Esophagus squamous epithelium (tissue), 5 donors: ENCODE measurements at regions not wholly inside any gene's neighbourhood (a gene's known extent, or its start where the extent isn't known, plus 50 kb on each side); places are given as distances from the start of the nearest gene placed in this dataset.

Experiments
- DNase-seq: peaks from one replicate; lab custom pipeline; 2025; lab: John Stamatoyannopoulos, UW
- H3K27ac ChIP-seq, 4 donors: fragments of 200-600 bp; sonication (generic); one replicate each; pipeline ENCODE4 v1.5.1; 2016 to 2019; ENCODE audit warnings: mild to moderate bottlenecking in 1 of 4
- H3K27me3 ChIP-seq, 4 donors: fragments of 200-600 bp; sonication (generic); 1 replicate in 3 of 4; 2 replicates in 1 of 4; pipeline versions ENCODE4 v1.5.1 to v1.6.0; 2017 to 2021; ENCODE audit warnings: antibody characterized with exemption in 1 of 4
- H3K36me3 ChIP-seq, 3 donors: fragments of 200-600 bp; sonication (generic); one replicate each; pipeline ENCODE4 v1.5.1; 2016 to 2019
- H3K4me1 ChIP-seq, 3 donors: fragments of 200-600 bp; sonication (generic); one replicate each; pipeline ENCODE4 v1.5.1; 2017 to 2019
- H3K4me3 ChIP-seq, 4 donors: fragments of 200-600 bp; sonication (generic); 1 replicate in 3 of 4; 2 replicates in 1 of 4; pipeline ENCODE4 v1.5.1; 2016 to 2019; ENCODE audit warnings: mild to moderate bottlenecking in 2 of 4, moderate library complexity in 1 of 4
- H3K9me3 ChIP-seq, 3 donors: fragments of 200-600 bp; sonication (generic); one replicate each; pipeline ENCODE4 v1.5.1; 2016 to 2019
- CTCF ChIP-seq, 6 experiments: fragments of 450-650 bp in 4 of 6; fragments of 200-600 bp in 2 of 6; sonication (generic) in 2 of 6; IDR thresholded peaks; one replicate each; pipeline ENCODE4 v1.5.1; 2016 to 2019; ENCODE audit warnings: antibody characterized with exemption in 6 of 6, mild to moderate bottlenecking in 4 of 6, moderate library complexity in 4 of 6
- POLR2A ChIP-seq, 4 donors: fragments of 450-650 bp; IDR thresholded peaks; one replicate each; pipeline ENCODE4 v1.6.1; 2017; ENCODE audit warnings: antibody characterized with exemption in 4 of 4, mild to moderate bottlenecking in 4 of 4, moderate library complexity in 3 of 4
- WGBS, 2 donors: methylation state at CpG; one replicate each; pipeline ENCODE4 v1.1.5; 2018; 5-methylcytosine and 5-hydroxymethylcytosine counted together
- intact Hi-C: fragments of 100-400 bp; cut with DNase I; formaldehyde crosslinking; loops from one replicate; pipeline ENCODE4 v1.15.0; 2022
- donor health status: DM: yes; HTN: yes; CAD: no.

DNA sequence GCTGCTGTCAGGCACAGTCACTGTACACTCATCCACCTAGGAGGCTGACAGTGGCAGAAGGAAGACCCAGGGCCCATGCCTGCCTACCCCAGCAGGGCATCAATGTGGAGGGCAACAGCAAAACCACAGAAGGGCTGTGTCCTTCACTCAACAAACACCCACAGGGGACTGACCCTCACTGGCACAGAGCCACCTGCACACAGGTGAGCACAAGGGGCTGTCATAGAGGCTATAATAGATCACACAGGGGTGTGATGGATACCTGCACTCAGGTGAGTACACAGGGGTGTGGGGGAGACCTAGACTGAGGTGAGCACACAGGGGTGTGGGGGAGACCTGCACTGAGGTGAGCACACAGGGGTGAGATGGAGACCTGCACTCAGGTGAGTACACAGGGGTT, 132.8 kb upstream of the TCERG1L start:
- intact Hi-C loops: no loop called here

GRCh38 chr10:131444862-131445461, 133.4 kb upstream of the TCERG1L start:
- DNase-seq: no peak
- WGBS, 2 donors: 48 to 56% methylated on average over 7 to 10 of the region's 12 CpGs
- no peak for TF ChIP-seq POLR2A (IDR thresholded peaks at IDR 0.05)
- no peak for TF ChIP-seq CTCF (IDR thresholded peaks at IDR 0.05)
- Histone ChIP-seq H3K36me3 (no peaks in the 10 kb centered on the region), H3K9me3 (no peaks in the 10 kb centered on the region), H3K4me1 (no peaks in the 10 kb centered on the region), H3K27me3 (peaks cover 0 to 90% (median 0%) of the 10 kb centered on the region in 4 donors), H3K4me3 (no peak overlapping the region), H3K27ac (no peak overlapping the region)
- intact Hi-C loops: no loop called here

More for the DNA sequence above, 132.8 kb upstream of the TCERG1L start:
- Histone ChIP-seq H3K4me3 (no peak overlapping the region), H3K27me3 (peaks cover 0 to 90% (median 0%) of the 10 kb centered on the region in 4 donors), H3K9me3 (no peaks in the 10 kb centered on the region), H3K27ac (no peak overlapping the region), H3K4me1 (no peaks in the 10 kb centered on the region), H3K36me3 (no peaks in the 10 kb centered on the region)
- TF ChIP-seq CTCF (IDR thresholded peaks at IDR 0.05): no peak
- no peak for TF ChIP-seq POLR2A (IDR thresholded peaks at IDR 0.05)
- DNase-seq: no peak

DNA sequence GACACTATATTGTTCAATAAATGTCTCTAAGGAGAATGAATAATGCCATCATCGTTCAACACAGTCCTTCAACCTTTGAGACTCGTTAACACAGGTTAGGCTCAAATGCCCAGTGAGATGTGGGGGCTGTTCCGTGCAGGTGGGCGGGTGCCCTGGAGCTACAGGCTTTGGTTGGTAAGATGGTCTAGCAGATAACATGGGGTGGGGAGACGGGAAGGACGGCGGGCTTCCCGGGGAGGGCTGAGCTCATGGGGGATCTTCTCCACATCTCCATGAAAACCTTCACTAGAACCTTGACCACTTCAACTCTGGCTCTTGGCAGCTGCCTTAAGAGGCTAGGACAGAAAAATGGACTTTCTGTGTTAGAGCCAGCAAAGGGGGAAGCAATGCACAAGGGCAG, 134.1 kb upstream of the TCERG1L start:
- H3K9me3 ChIP-seq: no peaks in the 10 kb centered on the region
- no peak overlapping the region for H3K4me3 ChIP-seq
- no peak for DNase-seq
- no peak overlapping the region for H3K27ac ChIP-seq
- TF ChIP-seq POLR2A (IDR thresholded peaks at IDR 0.05): no peak
- TF ChIP-seq CTCF (IDR thresholded peaks at IDR 0.05): no peak
- intact Hi-C loops: no loop called here
- WGBS, 2 donors: 70 to 71% methylated on average over 6 to 8 of the region's 8 CpGs
- no peaks in the 10 kb centered on the region for H3K4me1 ChIP-seq
- H3K27me3 ChIP-seq: peaks cover 0 to 89% (median 0%) of the 10 kb centered on the region in 4 donors
- H3K36me3 ChIP-seq: no peaks in the 10 kb centered on the region

- H3K36me3 ChIP-seq: no peaks in the 10 kb centered on the region
- H3K27me3 ChIP-seq: peaks cover 0 to 88% (median 0%) of the 10 kb centered on the region in 4 donors
- DNase-seq: no peak
- no peaks in the 10 kb centered on the region for H3K4me1 ChIP-seq
- no peak overlapping the region for H3K27ac ChIP-seq
- WGBS, 2 donors: 67 to 71% methylated on average over 10 to 12 of the region's 12 CpGs
- TF ChIP-seq CTCF (IDR thresholded peaks at IDR 0.05) (no peak), POLR2A (IDR thresholded peaks at IDR 0.05) (no peak)
- no peak overlapping the region for H3K4me3 ChIP-seq
- intact Hi-C loops: no loop called here
- H3K9me3 ChIP-seq: no peaks in the 10 kb centered on the region
Observed at GRCh38 chr10:131446171-131446570, 134.7 kb upstream of the TCERG1L start.

DNA sequence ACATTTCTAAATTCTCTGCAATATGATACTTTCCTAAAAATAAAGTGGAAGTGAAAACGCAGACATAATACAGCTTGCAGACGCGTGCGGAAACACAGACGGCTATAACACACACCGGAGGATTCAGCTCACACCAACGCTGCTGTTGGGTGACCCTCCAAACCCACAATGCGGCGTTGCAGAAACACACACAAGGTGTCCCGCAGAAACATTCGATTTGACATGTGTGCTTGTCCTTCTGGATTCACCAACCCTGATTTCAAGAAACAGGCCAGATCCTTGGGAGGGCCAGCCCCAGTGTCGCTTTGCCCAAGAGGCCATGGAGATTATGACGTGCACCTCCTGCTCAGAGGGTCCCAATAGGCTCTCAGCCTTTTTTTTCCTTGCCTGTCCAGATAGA, 136.7 kb upstream of the TCERG1L start:
- Histone ChIP-seq H3K4me3 (no peak overlapping the region), H3K9me3 (no peaks in the 10 kb centered on the region), H3K27me3 (peaks cover 0 to 89% (median 0%) of the 10 kb centered on the region in 4 donors), H3K27ac (no peak overlapping the region), H3K36me3 (no peaks in the 10 kb centered on the region), H3K4me1 (peaks cover 0 to 3% (median 1%) of the 10 kb centered on the region in 3 donors)
- 74 to 79% methylated on average over 12 to 13 of the region's 13 CpGs for WGBS, 2 donors
- DNase-seq: no peak
- intact Hi-C loops: no loop called here
- no peak for TF ChIP-seq POLR2A (IDR thresholded peaks at IDR 0.05)
- TF ChIP-seq CTCF (IDR thresholded peaks at IDR 0.05): no peak
